Ovary (tissue), 3 donors: ENCODE measurements at regions not wholly inside any gene's neighbourhood (a gene's known extent, or its start where the extent isn't known, plus 50 kb on each side); places are given as distances from the start of the nearest gene placed in this dataset.

Source experiments
- CTCF ChIP-seq, 3 donors: fragments of 450-650 bp in 2 of 3; fragments of 200-600 bp in 1 of 3; IDR thresholded peaks; one replicate each; pipeline versions ENCODE4 v1.5.1 to v1.8.0; 2016 to 2022; ENCODE audit warnings: antibody characterized with exemption in 3 of 3, mild to moderate bottlenecking in 1 of 3
- EP300 ChIP-seq: sonication (generic); formaldehyde crosslinking; IDR thresholded peaks from one replicate; pipeline ENCODE4 v1.6.1; 2017; ENCODE audit warnings: antibody characterized with exemption
- POLR2A ChIP-seq: fragments of 450-650 bp; IDR thresholded peaks from one replicate; pipeline ENCODE4 v1.6.1; 2017; ENCODE audit warnings: antibody characterized with exemption, mild to moderate bottlenecking, moderate library complexity
- donor health status: DM: no; HTN: no; CAD: no.

DNA sequence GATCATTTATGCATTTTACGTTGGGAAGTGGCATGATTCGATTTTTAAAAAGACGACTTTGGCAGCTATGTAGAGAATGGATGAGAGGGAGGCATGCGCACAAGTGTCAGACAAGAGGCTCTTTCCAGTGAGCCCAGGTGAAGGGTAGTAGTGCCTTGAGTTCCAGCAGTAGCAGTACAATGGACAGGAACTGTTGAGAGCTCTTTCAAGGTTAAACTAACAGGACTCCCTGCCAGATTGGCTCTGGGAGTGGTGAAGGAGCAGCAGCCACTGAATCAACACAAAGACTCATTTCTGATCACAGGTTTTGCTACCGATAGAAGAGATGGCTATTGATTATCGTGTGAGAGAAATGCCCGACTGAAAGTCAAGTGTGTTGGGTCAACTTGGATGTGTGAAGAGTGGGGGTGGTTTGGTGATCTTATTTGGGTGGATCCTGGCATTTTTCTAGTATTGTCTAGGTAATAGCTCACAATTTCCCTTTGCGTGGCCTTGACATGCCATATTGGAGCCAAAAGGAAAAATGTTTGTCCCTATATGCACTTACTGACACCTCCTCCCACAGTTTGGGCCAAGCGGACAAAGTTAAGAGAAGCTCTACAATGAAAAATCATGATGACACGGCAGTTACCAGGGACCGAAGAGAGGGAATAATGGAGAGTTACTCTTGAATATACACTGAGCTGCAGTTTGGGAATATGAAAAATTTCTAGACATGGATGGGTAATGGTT lies 81.6 kb upstream of the MDFIC2 start:
- TF ChIP-seq CTCF (IDR thresholded peaks at IDR 0.05) = no peak
- no peak for TF ChIP-seq POLR2A
- no peak for TF ChIP-seq EP300
